CD14-positive monocyte (primary cell): ENCODE measurements at regions not wholly inside any gene's neighbourhood (a gene's known extent, or its start where the extent isn't known, plus 50 kb on each side); places are given as distances from the start of the nearest gene placed in this dataset.

ENCODE experiments used
- DNase-seq, 3 donors: peaks; one replicate each; pipeline ENCODE4 v3.0.0-alpha.2; 2011 to 2022
- H2AFZ ChIP-seq: 2 replicates; pipeline ENCODE4 v1.6.0; 2012; ENCODE audit warnings: mild to moderate bottlenecking, low read depth, low read length, inconsistent platforms; ENCODE audit not compliant: insufficient read depth, poor library complexity, severe bottlenecking
- H3K27ac ChIP-seq, 2 donors: 1 replicate in 1 of 2; 2 replicates in 1 of 2; pipeline ENCODE4 v1.5.1; 2012 to 2013; ENCODE audit warnings: low read length in 2 of 2, control low read depth in 1 of 2, inconsistent platforms in 1 of 2, low read depth in 1 of 2, mild to moderate bottlenecking in 1 of 2
- H3K27me3 ChIP-seq, 2 donors: one replicate each; pipeline versions ENCODE4 v1.6.0 to v1.6.1; 2011 to 2013; ENCODE audit warnings: low read length in 2 of 2; ENCODE audit not compliant: control insufficient read depth in 2 of 2, insufficient read depth in 2 of 2
- H3K36me3 ChIP-seq, 2 donors: replicated peaks in 1 of 2; 1 replicate in 1 of 2; 2 replicates in 1 of 2; pipeline versions ENCODE4 v1.5.1 to v1.6.1; 2012 to 2013; ENCODE audit warnings: low read length in 2 of 2, control low read depth in 1 of 2, inconsistent platforms in 1 of 2, mild to moderate bottlenecking in 1 of 2; ENCODE audit not compliant: insufficient read depth in 2 of 2, control insufficient read depth in 1 of 2
- H3K4me1 ChIP-seq, 2 donors: 1 replicate in 1 of 2; 2 replicates in 1 of 2; pipeline versions ENCODE4 v1.5.1 to v1.6.1; 2012 to 2013; ENCODE audit warnings: low read length in 2 of 2, control low read depth in 1 of 2, inconsistent platforms in 1 of 2, mild to moderate bottlenecking in 1 of 2, moderate library complexity in 1 of 2; ENCODE audit not compliant: insufficient read depth in 2 of 2, control insufficient read depth in 1 of 2
- H3K4me2 ChIP-seq: replicated peaks from 2 replicates; pipeline ENCODE3; 2012; ENCODE audit warnings: low read length, moderate library complexity, mild to moderate bottlenecking; ENCODE audit not compliant: poor library complexity, severe bottlenecking; ENCODE audit errors: extremely low read depth
- H3K4me3 ChIP-seq, 3 experiments: fragments of 200-600 bp in 1 of 3; sonication (generic) in 1 of 3; replicated peaks in 1 of 3; 1 replicate in 2 of 3; 2 replicates in 1 of 3; pipeline ENCODE4 v1.5.1; 2011 to 2013; ENCODE audit warnings: low read length in 3 of 3, mild to moderate bottlenecking in 3 of 3, control low read depth in 2 of 3, low read depth in 2 of 3, inconsistent platforms in 1 of 3, moderate library complexity in 1 of 3
- H3K79me2 ChIP-seq: 2 replicates; pipeline ENCODE4 v1.6.0; 2012; ENCODE audit warnings: mild to moderate bottlenecking, control low read depth, inconsistent platforms, low read length, moderate library complexity; ENCODE audit not compliant: insufficient read depth
- H3K9ac ChIP-seq: 2 replicates; pipeline ENCODE4 v1.6.0; 2017; ENCODE audit warnings: low read length, mild to moderate bottlenecking; ENCODE audit not compliant: insufficient read depth, poor library complexity, severe bottlenecking
- H3K9me3 ChIP-seq, 2 donors: replicated peaks in 1 of 2; 1 replicate in 1 of 2; 2 replicates in 1 of 2; pipeline versions ENCODE4 v1.5.1 to v1.6.1; 2012 to 2013; ENCODE audit warnings: low read length in 2 of 2, control low read depth in 1 of 2; ENCODE audit not compliant: control insufficient read depth in 1 of 2, insufficient read depth in 1 of 2
- H4K20me1 ChIP-seq: 2 replicates; pipeline ENCODE4 v1.6.0; 2012; ENCODE audit warnings: mild to moderate bottlenecking, low read length, control low read depth, moderate library complexity; ENCODE audit not compliant: insufficient read depth
- H3K27ac Mint-ChIP-seq, 7 donors: one replicate each; pipeline ENCODE4 v1.8.0; 2020; ENCODE audit warnings: mild to moderate bottlenecking in 7 of 7, mixed read lengths in 7 of 7, moderate library complexity in 6 of 7, inconsistent platforms in 2 of 7
- H3K27me3 Mint-ChIP-seq, 3 donors: one replicate each; pipeline ENCODE4 v1.8.0; 2021 to 2022; ENCODE audit warnings: low read depth in 3 of 3, mild to moderate bottlenecking in 3 of 3, mixed read lengths in 3 of 3, moderate library complexity in 3 of 3, inconsistent platforms in 1 of 3
- H3K36me3 Mint-ChIP-seq, 2 donors: one replicate each; pipeline ENCODE4 v1.8.0; 2020; ENCODE audit warnings: mixed read lengths in 2 of 2, inconsistent platforms in 1 of 2, mild to moderate bottlenecking in 1 of 2
- H3K4me1 Mint-ChIP-seq: one replicate; pipeline ENCODE4 v1.8.0; 2020; ENCODE audit warnings: mild to moderate bottlenecking, mixed read lengths
- H3K4me3 Mint-ChIP-seq, 2 donors: one replicate each; pipeline ENCODE4 v1.8.0; 2020; ENCODE audit warnings: mild to moderate bottlenecking in 2 of 2, mixed read lengths in 2 of 2, moderate library complexity in 1 of 2
- H3K9me3 Mint-ChIP-seq, 7 donors: one replicate each; pipeline ENCODE4 v1.8.0; 2020 to 2022; ENCODE audit warnings: mixed read lengths in 7 of 7, mild to moderate bottlenecking in 6 of 7, moderate library complexity in 6 of 7, inconsistent platforms in 2 of 7
- WGBS: methylation state at CpG from one replicate; pipeline ENCODE4 v1.1.5; 2013; ENCODE audit warnings: missing lambda C conversion rate; ENCODE audit not compliant: insufficient coverage; 5-methylcytosine and 5-hydroxymethylcytosine counted together
- intact Hi-C, 2 donors: fragments of 100-400 bp; cut with micrococcal nuclease; formaldehyde crosslinking; loops; one replicate each; pipeline versions ENCODE4 v1.15.0 to v1.15.1; 2023
- TF ChIP-seq, protein P1 (sequence below): fragments of 200-600 bp; IDR thresholded peaks from one replicate; pipeline ENCODE4 v1.8.0; 2022; ENCODE audit warnings: antibody characterized with exemption, mild to moderate bottlenecking

DNA sequence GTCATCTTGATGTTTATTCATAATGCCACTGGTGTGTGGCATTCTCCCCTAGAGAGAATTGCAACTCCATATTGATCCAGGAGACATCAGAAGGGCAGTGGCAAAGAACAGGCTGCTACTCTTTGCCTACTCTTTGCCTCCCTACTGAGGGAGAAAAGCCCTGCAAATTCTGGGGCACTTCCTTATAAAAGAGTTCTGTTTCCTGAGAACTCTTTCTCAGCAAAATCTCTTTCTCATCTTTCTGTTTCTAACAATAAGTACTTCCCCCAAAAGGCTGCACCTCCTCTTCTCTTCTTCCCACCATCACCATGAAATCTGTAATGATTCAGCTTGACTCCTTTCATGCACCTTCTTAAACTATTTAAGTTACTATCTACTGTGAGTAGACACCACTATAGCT lies 270.3 kb downstream of the MREG start:
- intact Hi-C loops: no loop called here
- H2AFZ ChIP-seq: no peak overlapping the region
- Mint-ChIP-seq H3K4me3 (no peak overlapping the region), H3K36me3 (peaks cover 4 to 6% of the 10 kb centered on the region in 2 donors), H3K4me1 (peaks cover 62% of the 10 kb centered on the region), H3K27ac (peak overlapping the region; percentile 45 to 93 (median 81)), H3K9me3 (peaks cover 3 to 6% (median 5%) of the 10 kb centered on the region in 7 donors), H3K27me3 (peaks cover 1 to 6% (median 4%) of the 10 kb centered on the region in 3 donors)
- H3K4me2 ChIP-seq: peak overlapping the region; percentile 17
- H4K20me1 ChIP-seq: no peaks in the 10 kb centered on the region
- TF ChIP-seq, protein P1, sequence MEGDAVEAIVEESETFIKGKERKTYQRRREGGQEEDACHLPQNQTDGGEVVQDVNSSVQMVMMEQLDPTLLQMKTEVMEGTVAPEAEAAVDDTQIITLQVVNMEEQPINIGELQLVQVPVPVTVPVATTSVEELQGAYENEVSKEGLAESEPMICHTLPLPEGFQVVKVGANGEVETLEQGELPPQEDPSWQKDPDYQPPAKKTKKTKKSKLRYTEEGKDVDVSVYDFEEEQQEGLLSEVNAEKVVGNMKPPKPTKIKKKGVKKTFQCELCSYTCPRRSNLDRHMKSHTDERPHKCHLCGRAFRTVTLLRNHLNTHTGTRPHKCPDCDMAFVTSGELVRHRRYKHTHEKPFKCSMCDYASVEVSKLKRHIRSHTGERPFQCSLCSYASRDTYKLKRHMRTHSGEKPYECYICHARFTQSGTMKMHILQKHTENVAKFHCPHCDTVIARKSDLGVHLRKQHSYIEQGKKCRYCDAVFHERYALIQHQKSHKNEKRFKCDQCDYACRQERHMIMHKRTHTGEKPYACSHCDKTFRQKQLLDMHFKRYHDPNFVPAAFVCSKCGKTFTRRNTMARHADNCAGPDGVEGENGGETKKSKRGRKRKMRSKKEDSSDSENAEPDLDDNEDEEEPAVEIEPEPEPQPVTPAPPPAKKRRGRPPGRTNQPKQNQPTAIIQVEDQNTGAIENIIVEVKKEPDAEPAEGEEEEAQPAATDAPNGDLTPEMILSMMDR: no peak
- DNase-seq: peak in 1 of 3 donors; percentile 46
- peak overlapping the region in 1 of 3 experiments; percentile 10 for H3K4me3 ChIP-seq
- H3K4me1 ChIP-seq: peaks cover 48 to 66% of the 10 kb centered on the region in 2 donors
- peak overlapping the region in 1 of 2 donors; percentile 62 for H3K27ac ChIP-seq
- H3K9ac ChIP-seq: no peak overlapping the region
- no peaks in the 10 kb centered on the region for H3K36me3 ChIP-seq
- no peaks in the 10 kb centered on the region for H3K27me3 ChIP-seq
- no peaks in the 10 kb centered on the region for H3K79me2 ChIP-seq
- H3K9me3 ChIP-seq: no peaks in the 10 kb centered on the region

DNA sequence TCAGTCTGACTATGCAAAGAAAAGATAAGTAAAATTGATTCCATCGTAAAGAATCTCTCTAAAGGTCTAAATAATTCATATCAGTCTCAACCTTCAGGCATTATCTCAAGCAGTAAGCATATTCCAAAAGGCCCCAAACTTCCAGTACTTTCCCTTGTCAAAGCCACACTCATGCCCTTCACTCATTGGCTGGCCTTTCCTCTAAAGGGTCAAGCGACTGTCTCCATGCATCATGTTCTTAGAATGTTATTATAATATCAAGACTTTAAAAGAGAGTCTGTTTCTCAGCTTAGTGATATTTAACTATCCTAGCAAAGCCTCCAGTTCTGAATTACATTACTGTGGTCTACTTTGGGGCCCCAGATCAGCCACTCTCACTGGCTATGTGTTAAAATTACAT lies 271.3 kb downstream of the MREG start:
- H3K27ac Mint-ChIP-seq: peak overlapping the region in 3 of 7 donors; percentile 8 to 81 (median 49)

More for the DNA sequence above, 271.3 kb downstream of the MREG start:
- Histone ChIP-seq H3K36me3 (no peaks in the 10 kb centered on the region), H3K9me3 (no peaks in the 10 kb centered on the region), H3K27me3 (no peaks in the 10 kb centered on the region), H2AFZ (no peak overlapping the region), H3K4me2 (no peak overlapping the region), H3K4me3 (no peak overlapping the region), H3K27ac (peak overlapping the region in 1 of 2 donors; percentile 62), H4K20me1 (no peaks in the 10 kb centered on the region), H3K4me1 (peaks cover 46 to 66% of the 10 kb centered on the region in 2 donors), H3K79me2 (no peaks in the 10 kb centered on the region), H3K9ac (no peak overlapping the region)
- Mint-ChIP-seq H3K36me3 (peaks cover 4 to 6% of the 10 kb centered on the region in 2 donors), H3K4me1 (peaks cover 60% of the 10 kb centered on the region), H3K9me3 (peaks cover 3 to 6% (median 5%) of the 10 kb centered on the region in 7 donors), H3K4me3 (no peak overlapping the region), H3K27me3 (peaks cover 1 to 6% (median 5%) of the 10 kb centered on the region in 3 donors)
- TF ChIP-seq, protein P1: no peak
- WGBS: no CpG with 5 or more reads among the region's 2 CpGs
- intact Hi-C loops: no loop called here
- no peak for DNase-seq
